ENCODE measurements at regions not wholly inside any gene's neighbourhood (a gene's known extent, or its start where the extent isn't known, plus 50 kb on each side); places are given as distances from the start of the nearest gene placed in this dataset.

GRCh38 chr1:30414851-30415165, 308.6 kb downstream of the MATN1 start:
- H3K36me3 ChIP-seq (ENCODE audit: insufficient read depth, low read length), result no peaks in the 10 kb centered on the region
- no peak overlapping the region for H3K4me3 ChIP-seq (ENCODE audit: low read depth, low read length)
- no peaks in the 10 kb centered on the region for H3K27me3 ChIP-seq (ENCODE audit: insufficient read depth, low read length)
- no peaks in the 10 kb centered on the region for H3K4me1 ChIP-seq (ENCODE audit: control insufficient read depth, insufficient read depth, low read length, unreplicated experiment)
- H3K27ac ChIP-seq (ENCODE audit: low read depth, low read length), result no peak overlapping the region
- no peaks in the 10 kb centered on the region for H3K79me2 ChIP-seq (ENCODE audit: control insufficient read depth, insufficient read depth, low read length, unreplicated experiment)
- no peak overlapping the region for H2AFZ ChIP-seq (ENCODE audit: low read length, unreplicated experiment)

- H3K27me3 ChIP-seq (ENCODE audit: insufficient read depth, low read length), result no peaks in the 10 kb centered on the region
- no peaks in the 10 kb centered on the region for H3K36me3 ChIP-seq (ENCODE audit: insufficient read depth, low read length)
- H3K27ac ChIP-seq (ENCODE audit: low read depth, low read length), result no peak overlapping the region
- no peak overlapping the region for H3K4me3 ChIP-seq (ENCODE audit: low read depth, low read length)
- H3K79me2 ChIP-seq (ENCODE audit: control insufficient read depth, insufficient read depth, low read length, unreplicated experiment), result no peaks in the 10 kb centered on the region
- no peaks in the 10 kb centered on the region for H3K4me1 ChIP-seq (ENCODE audit: control insufficient read depth, insufficient read depth, low read length, unreplicated experiment)
- no peak overlapping the region for H2AFZ ChIP-seq (ENCODE audit: low read length, unreplicated experiment)
These were observed 309.1 kb downstream of the MATN1 start for GRCh38 chr1:30414086-30414850.

- no peaks in the 10 kb centered on the region for H3K36me3 ChIP-seq (ENCODE audit: insufficient read depth, low read length)
- H3K27me3 ChIP-seq (ENCODE audit: insufficient read depth, low read length), result no peaks in the 10 kb centered on the region
- no peak overlapping the region for H3K4me3 ChIP-seq (ENCODE audit: low read depth, low read length)
- no peak overlapping the region for H2AFZ ChIP-seq (ENCODE audit: low read length, unreplicated experiment)
- H3K79me2 ChIP-seq (ENCODE audit: control insufficient read depth, insufficient read depth, low read length, unreplicated experiment), result no peaks in the 10 kb centered on the region
- H3K4me1 ChIP-seq (ENCODE audit: control insufficient read depth, insufficient read depth, low read length, unreplicated experiment), result no peaks in the 10 kb centered on the region
- no peak overlapping the region for H3K27ac ChIP-seq (ENCODE audit: low read depth, low read length)
These were observed 309.8 kb downstream of the MATN1 start for GRCh38 chr1:30413606-30414005.

DNA sequence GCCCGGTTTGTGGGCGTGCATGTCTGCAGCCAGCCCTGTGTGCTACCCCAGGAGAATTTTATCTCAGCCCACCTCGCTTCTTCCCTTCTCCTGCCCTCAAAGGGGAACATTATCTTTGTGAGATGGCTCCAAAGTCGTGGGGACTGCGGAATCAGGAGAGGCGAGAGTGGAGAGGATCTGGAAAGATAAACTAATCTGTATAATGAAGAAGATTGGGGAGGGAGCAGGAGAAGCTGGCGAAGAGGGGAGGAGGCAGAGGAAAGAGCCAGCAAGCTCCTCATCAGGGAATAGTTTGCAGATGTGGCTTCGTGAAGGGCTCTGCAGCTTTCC, 310.3 kb downstream of the MATN1 start:
- Histone ChIP-seq H3K27me3 (ENCODE audit: insufficient read depth, low read length) (no peaks in the 10 kb centered on the region), H3K27ac (ENCODE audit: low read depth, low read length) (no peak overlapping the region), H3K79me2 (ENCODE audit: control insufficient read depth, insufficient read depth, low read length, unreplicated experiment) (no peaks in the 10 kb centered on the region), H3K4me3 (ENCODE audit: low read depth, low read length) (no peak overlapping the region), H3K36me3 (ENCODE audit: insufficient read depth, low read length) (no peaks in the 10 kb centered on the region), H2AFZ (ENCODE audit: low read length, unreplicated experiment) (no peak overlapping the region), H3K4me1 (ENCODE audit: control insufficient read depth, insufficient read depth, low read length, unreplicated experiment) (no peaks in the 10 kb centered on the region)

- no peak overlapping the region for H2AFZ ChIP-seq (ENCODE audit: low read length, unreplicated experiment)
- H3K27ac ChIP-seq (ENCODE audit: low read depth, low read length), result no peak overlapping the region
- H3K4me1 ChIP-seq (ENCODE audit: control insufficient read depth, insufficient read depth, low read length, unreplicated experiment), result no peaks in the 10 kb centered on the region
- H3K79me2 ChIP-seq (ENCODE audit: control insufficient read depth, insufficient read depth, low read length, unreplicated experiment), result no peaks in the 10 kb centered on the region
- H3K4me3 ChIP-seq (ENCODE audit: low read depth, low read length), result no peak overlapping the region
- no peaks in the 10 kb centered on the region for H3K27me3 ChIP-seq (ENCODE audit: insufficient read depth, low read length)
- no peaks in the 10 kb centered on the region for H3K36me3 ChIP-seq (ENCODE audit: insufficient read depth, low read length)
These were observed 310.9 kb downstream of the MATN1 start for GRCh38 chr1:30412241-30413110.

- H3K27ac ChIP-seq (ENCODE audit: low read depth, low read length), result no peak overlapping the region
- H3K79me2 ChIP-seq (ENCODE audit: control insufficient read depth, insufficient read depth, low read length, unreplicated experiment), result no peaks in the 10 kb centered on the region
- no peaks in the 10 kb centered on the region for H3K27me3 ChIP-seq (ENCODE audit: insufficient read depth, low read length)
- no peak overlapping the region for H2AFZ ChIP-seq (ENCODE audit: low read length, unreplicated experiment)
- no peak overlapping the region for H3K4me3 ChIP-seq (ENCODE audit: low read depth, low read length)
- no peaks in the 10 kb centered on the region for H3K4me1 ChIP-seq (ENCODE audit: control insufficient read depth, insufficient read depth, low read length, unreplicated experiment)
- no peaks in the 10 kb centered on the region for H3K36me3 ChIP-seq (ENCODE audit: insufficient read depth, low read length)
These were observed 312.2 kb downstream of the MATN1 start for GRCh38 chr1:30411206-30411605.

DNA sequence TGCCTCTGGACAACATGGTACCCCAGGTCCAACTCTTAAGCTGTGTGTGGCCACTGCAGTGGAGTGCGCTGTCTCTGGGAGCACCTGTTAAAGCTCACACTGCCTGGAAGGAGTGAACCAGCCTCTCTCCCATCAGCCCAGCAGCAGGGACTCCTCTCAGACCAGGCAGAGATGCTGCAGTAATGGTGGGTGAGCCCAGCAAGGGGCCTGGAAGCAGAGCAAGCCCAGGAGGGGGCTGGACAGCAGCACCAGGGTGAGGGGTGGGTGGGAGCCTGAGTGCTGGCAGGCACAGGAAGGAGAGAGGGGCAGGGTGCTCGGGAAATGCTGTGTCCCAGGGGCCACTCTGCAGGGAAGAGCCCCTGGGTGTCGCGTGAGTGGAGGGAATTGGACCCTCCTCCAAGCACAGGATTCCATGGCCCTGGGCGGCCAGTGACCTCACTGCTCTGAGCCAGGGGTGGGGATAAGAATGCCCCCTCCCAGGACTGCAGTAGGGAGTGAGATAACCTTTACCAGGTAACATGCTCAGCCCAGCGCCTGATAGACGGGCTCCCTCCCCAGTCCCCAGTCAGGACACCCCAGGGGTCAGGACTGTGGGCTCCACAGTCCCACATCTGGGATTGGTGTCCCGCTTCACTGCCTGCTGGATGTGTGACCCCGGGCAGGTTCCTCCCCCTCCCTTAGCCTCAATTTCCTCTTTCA, 313.1 kb downstream of the MATN1 start:
- H3K27me3 ChIP-seq (ENCODE audit: insufficient read depth, low read length), result no peaks in the 10 kb centered on the region
- no peaks in the 10 kb centered on the region for H3K4me1 ChIP-seq (ENCODE audit: control insufficient read depth, insufficient read depth, low read length, unreplicated experiment)

DNA sequence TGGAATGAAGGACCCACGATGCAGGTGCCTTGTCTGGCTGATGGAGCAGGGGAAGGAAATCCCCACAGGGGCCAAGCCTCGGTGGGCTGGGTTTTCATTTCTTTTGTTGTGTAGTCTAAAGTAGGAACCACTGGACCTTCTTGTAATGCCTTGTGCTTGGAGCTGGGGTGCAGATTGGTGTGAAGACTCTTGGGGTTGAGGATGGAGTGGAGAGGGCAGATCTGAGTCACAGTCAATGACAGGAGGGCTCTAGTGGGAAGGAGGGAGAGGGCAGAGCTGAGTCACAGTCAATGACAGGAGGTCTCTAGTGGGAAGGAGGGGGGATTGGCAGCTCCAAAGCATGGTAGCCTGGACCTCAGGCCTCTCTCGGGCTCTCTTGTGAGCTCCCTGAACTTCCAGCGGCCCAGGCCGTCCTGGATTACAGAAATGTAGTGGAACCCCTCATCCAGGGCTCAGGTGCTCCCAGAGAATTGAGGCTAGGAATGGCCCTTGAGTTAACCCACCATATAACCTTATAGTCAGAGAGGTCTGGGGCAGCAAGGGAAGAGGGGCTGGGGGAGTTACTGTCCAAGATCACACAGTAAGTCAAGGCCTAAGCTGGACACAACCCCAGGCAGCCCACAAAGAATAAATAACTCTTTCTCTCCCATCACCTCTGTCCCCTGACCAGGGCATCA, 313.8 kb downstream of the MATN1 start:
- Histone ChIP-seq H3K79me2 (ENCODE audit: control insufficient read depth, insufficient read depth, low read length, unreplicated experiment) (no peaks in the 10 kb centered on the region), H3K27ac (ENCODE audit: low read depth, low read length) (no peak overlapping the region), H3K36me3 (ENCODE audit: insufficient read depth, low read length) (no peaks in the 10 kb centered on the region), H3K27me3 (ENCODE audit: insufficient read depth, low read length) (no peaks in the 10 kb centered on the region), H3K4me1 (ENCODE audit: control insufficient read depth, insufficient read depth, low read length, unreplicated experiment) (no peaks in the 10 kb centered on the region), H2AFZ (ENCODE audit: low read length, unreplicated experiment) (no peak overlapping the region), H3K4me3 (ENCODE audit: low read depth, low read length) (no peak overlapping the region)

More for the DNA sequence above, 313.1 kb downstream of the MATN1 start:
- Histone ChIP-seq H3K4me3 (ENCODE audit: low read depth, low read length) (no peak overlapping the region), H2AFZ (ENCODE audit: low read length, unreplicated experiment) (no peak overlapping the region), H3K79me2 (ENCODE audit: control insufficient read depth, insufficient read depth, low read length, unreplicated experiment) (no peaks in the 10 kb centered on the region), H3K36me3 (ENCODE audit: insufficient read depth, low read length) (no peaks in the 10 kb centered on the region), H3K27ac (ENCODE audit: low read depth, low read length) (no peak overlapping the region)

- no peaks in the 10 kb centered on the region for H3K36me3 ChIP-seq (ENCODE audit: insufficient read depth, low read length)
- no peak overlapping the region for H2AFZ ChIP-seq (ENCODE audit: low read length, unreplicated experiment)
- H3K27ac ChIP-seq (ENCODE audit: low read depth, low read length), result no peak overlapping the region
- H3K27me3 ChIP-seq (ENCODE audit: insufficient read depth, low read length), result no peaks in the 10 kb centered on the region
- no peak overlapping the region for H3K4me3 ChIP-seq (ENCODE audit: low read depth, low read length)
- H3K4me1 ChIP-seq (ENCODE audit: control insufficient read depth, insufficient read depth, low read length, unreplicated experiment), result no peaks in the 10 kb centered on the region
- no peaks in the 10 kb centered on the region for H3K79me2 ChIP-seq (ENCODE audit: control insufficient read depth, insufficient read depth, low read length, unreplicated experiment)
These were observed 315.4 kb downstream of the MATN1 start for GRCh38 chr1:30407865-30408580.

Measured in ACC112 (cell line).